ENCODE measurements at regions not wholly inside any gene's neighbourhood (a gene's known extent, or its start where the extent isn't known, plus 50 kb on each side); places are given as distances from the start of the nearest gene placed in this dataset.
A peak's percentile ranks its signal among the peaks of the same experiment; 100 is the strongest.
"Not testable (repeated sequence)": the region's sequence is repeated elsewhere in the genome, so short reads cannot be mapped to it uniquely, and the experiment has no call there.

DNA sequence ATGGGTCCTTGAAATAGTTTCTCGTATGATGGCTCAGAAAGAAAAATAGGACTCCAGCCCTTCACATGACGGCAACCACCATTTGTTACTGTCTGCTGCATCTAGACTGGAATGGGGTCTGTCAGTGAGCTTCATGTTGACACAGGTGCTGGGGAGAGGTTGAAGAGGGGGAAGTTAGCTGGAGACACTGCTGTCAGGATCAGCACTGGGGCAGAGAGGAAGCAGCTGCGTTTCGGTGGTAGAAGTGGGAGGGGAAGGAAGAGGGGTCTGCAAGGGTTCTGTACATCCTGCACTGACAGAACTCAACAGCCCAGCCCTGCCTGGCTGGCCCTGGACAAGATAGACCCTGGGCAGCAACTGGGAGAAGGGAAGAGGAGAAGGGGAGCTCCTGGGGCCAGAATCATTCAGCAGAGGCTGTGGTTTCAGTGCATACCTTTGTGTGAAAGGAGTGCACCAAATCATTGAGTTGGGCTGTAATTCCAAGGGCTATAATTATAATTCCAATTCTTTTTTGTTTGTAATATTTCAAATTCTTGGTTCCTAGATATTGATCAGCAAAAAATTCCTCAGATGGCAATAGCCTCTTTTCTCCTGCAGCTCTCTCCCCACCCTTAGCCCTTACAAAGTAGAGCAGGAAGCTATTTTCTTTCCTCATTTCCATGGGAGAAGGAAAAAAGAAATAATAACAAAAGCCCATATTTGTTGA lies 119.4 kb upstream of the C1GALT1C1 start:
- Mint-ChIP-seq H3K4me1 (peaks cover 16 to 54% (median 31%) of the 10 kb centered on the region in 4 donors), H3K27me3 (no peaks in the 10 kb centered on the region), H3K27ac (peak overlapping the region in 4 of 10 donors; percentile 16 to 82 (median 75)), H3K36me3 (no peaks in the 10 kb centered on the region), H3K9me3 (peaks cover 0 to 2% (median 0%) of the 10 kb centered on the region in 9 donors), H3K4me3 (peak overlapping the region in 6 of 10 donors; percentile 8 to 68 (median 50))
- POLR2A ChIA-PET: no interaction called here
- ATAC-seq (peak; percentile 42 to 57), DNase-seq (peak in 1 of 10 donors; percentile 6)

- Mint-ChIP-seq H3K4me3 (no peak overlapping the region), H3K36me3 (no peaks in the 10 kb centered on the region), H3K9me3 (peaks cover 0 to 2% (median 0%) of the 10 kb centered on the region in 9 donors), H3K27ac (no peak overlapping the region), H3K27me3 (no peaks in the 10 kb centered on the region), H3K4me1 (peaks cover 6 to 29% (median 9%) of the 10 kb centered on the region in 4 donors)
- POLR2A ChIA-PET: no interaction called here
- no peak for ATAC-seq
- DNase-seq: no peak
Measured at GRCh38 chrX:120746153-120746552, 116.3 kb upstream of the C1GALT1C1 start.

DNA sequence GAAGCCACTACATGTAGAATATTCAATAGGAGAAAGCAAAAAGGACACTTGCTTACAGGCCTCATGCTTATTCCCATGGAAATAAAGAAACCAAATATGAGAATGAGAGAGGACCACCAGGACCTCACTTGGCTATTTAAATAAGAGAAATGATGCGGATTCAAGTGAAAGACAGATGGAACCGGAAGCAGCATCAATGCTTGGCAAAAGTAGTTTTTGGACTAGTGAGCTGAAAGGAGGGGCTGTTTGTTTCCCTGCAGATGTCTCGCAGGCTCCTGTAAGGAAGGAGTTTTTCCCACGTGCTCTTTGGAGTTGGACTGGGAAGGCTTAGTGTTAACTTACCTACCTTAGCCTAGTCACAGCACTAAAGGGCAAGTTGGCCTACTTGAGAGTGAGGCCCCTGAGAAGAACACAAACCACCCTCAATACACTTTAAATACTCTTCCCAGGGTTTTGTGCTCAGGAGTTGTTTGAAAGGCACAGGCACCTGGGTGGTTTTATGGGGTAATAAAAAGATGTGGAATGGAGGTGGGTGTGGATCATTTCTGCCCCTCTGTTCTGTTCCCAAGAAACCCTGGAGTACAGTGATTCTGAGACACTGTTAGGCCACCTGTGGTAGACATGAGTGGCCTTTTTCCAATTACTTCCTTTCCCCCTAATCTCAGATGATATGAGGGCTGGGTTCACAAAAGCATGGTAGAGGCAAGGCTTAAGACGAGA lies 113.3 kb upstream of the C1GALT1C1 start:
- no peak for ATAC-seq
- POLR2A ChIA-PET: no interaction called here

GRCh38 chrX:120741452-120741851 lies 111.6 kb upstream of the C1GALT1C1 start:
- POLR2A ChIA-PET: no interaction called here
- H3K4me3 Mint-ChIP-seq: no peak overlapping the region
- DNase-seq (no peak), ATAC-seq (no peak)
- no peaks in the 10 kb centered on the region for H3K36me3 Mint-ChIP-seq
- H3K9me3 Mint-ChIP-seq: peaks cover 0 to 2% (median 0%) of the 10 kb centered on the region in 9 donors
- H3K27ac Mint-ChIP-seq: no peak overlapping the region
- H3K4me1 Mint-ChIP-seq: peaks cover 0 to 9% (median 5%) of the 10 kb centered on the region in 4 donors
- H3K27me3 Mint-ChIP-seq: no peaks in the 10 kb centered on the region

More for the DNA sequence above, 113.3 kb upstream of the C1GALT1C1 start:
- Mint-ChIP-seq H3K27me3 (no peaks in the 10 kb centered on the region), H3K4me3 (no peak overlapping the region), H3K36me3 (no peaks in the 10 kb centered on the region), H3K4me1 (peaks cover 0 to 9% (median 6%) of the 10 kb centered on the region in 4 donors), H3K9me3 (peaks cover 0 to 2% (median 0%) of the 10 kb centered on the region in 9 donors), H3K27ac (no peak overlapping the region)
- DNase-seq: no peak

- Mint-ChIP-seq H3K9me3 (peaks cover 0 to 2% (median 0%) of the 10 kb centered on the region in 9 donors), H3K36me3 (no peaks in the 10 kb centered on the region), H3K27me3 (no peaks in the 10 kb centered on the region), H3K4me1 (peaks cover 0 to 9% (median 3%) of the 10 kb centered on the region in 4 donors), H3K4me3 (no peak overlapping the region), H3K27ac (no peak overlapping the region)
- ATAC-seq (no peak), DNase-seq (no peak)
- POLR2A ChIA-PET: no interaction called here
Measured at GRCh38 chrX:120740072-120740471, 110.2 kb upstream of the C1GALT1C1 start.

GRCh38 chrX:120739300-120739699 lies 109.4 kb upstream of the C1GALT1C1 start:
- H3K4me3 Mint-ChIP-seq: no peak overlapping the region
- H3K36me3 Mint-ChIP-seq: no peaks in the 10 kb centered on the region
- ATAC-seq: no peak
- peaks cover 0 to 9% (median 3%) of the 10 kb centered on the region in 4 donors for H3K4me1 Mint-ChIP-seq
- DNase-seq: no peak
- no peak overlapping the region for H3K27ac Mint-ChIP-seq
- no peaks in the 10 kb centered on the region for H3K27me3 Mint-ChIP-seq
- no peaks in the 10 kb centered on the region for H3K9me3 Mint-ChIP-seq
- POLR2A ChIA-PET: no interaction called here

GRCh38 chrX:120736989-120737388 lies 107.1 kb upstream of the C1GALT1C1 start:
- POLR2A ChIA-PET: no interaction called here
- no peak overlapping the region for H3K4me3 Mint-ChIP-seq
- no peaks in the 10 kb centered on the region for H3K27me3 Mint-ChIP-seq
- DNase-seq (no peak), ATAC-seq (no peak)
- H3K27ac Mint-ChIP-seq: no peak overlapping the region
- peaks cover 0 to 4% (median 0%) of the 10 kb centered on the region in 9 donors for H3K9me3 Mint-ChIP-seq
- peaks cover 0 to 9% (median 3%) of the 10 kb centered on the region in 4 donors for H3K4me1 Mint-ChIP-seq
- peaks cover 0 to 4% (median 0%) of the 10 kb centered on the region in 3 donors for H3K36me3 Mint-ChIP-seq

DNA sequence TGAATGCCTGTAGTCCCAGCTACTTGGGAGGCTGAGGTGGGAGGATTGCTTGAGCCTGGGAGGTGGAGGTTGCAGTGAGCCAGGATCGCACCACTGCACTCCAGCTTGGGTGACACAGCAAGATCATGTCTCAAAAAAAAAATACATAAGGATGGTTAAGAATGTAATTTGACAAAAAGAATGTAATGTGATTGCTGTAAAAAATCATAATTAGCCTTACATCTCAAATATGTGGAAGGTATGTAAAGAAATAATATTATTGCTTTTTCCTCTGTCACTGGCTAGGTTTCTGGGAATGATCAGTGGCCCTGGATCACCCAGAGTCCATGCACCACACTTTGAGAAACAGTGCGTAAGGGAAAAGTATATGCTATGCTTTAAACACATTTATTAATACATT lies 106.1 kb upstream of the C1GALT1C1 start:
- no peak for ATAC-seq
- POLR2A ChIA-PET: no interaction called here
- Mint-ChIP-seq H3K27me3 (no peaks in the 10 kb centered on the region), H3K9me3 (peaks cover 0 to 4% (median 0%) of the 10 kb centered on the region in 9 donors), H3K36me3 (peaks cover 0 to 4% (median 0%) of the 10 kb centered on the region in 3 donors), H3K4me3 (no peak overlapping the region), H3K27ac (no peak overlapping the region), H3K4me1 (peaks cover 0 to 9% (median 3%) of the 10 kb centered on the region in 4 donors)
- no peak for DNase-seq

GRCh38 chrX:120732879-120733278 lies 103.0 kb upstream of the C1GALT1C1 start:
- Mint-ChIP-seq H3K27ac (no peak overlapping the region), H3K4me1 (no peaks in the 10 kb centered on the region), H3K27me3 (no peaks in the 10 kb centered on the region), H3K4me3 (no peak overlapping the region), H3K9me3 (peaks cover 0 to 4% (median 0%) of the 10 kb centered on the region in 9 donors), H3K36me3 (peaks cover 0 to 4% (median 0%) of the 10 kb centered on the region in 3 donors)
- ATAC-seq (no peak), DNase-seq (no peak)
- POLR2A ChIA-PET: interaction anchor here (0.6 kb wide), 1 partner anchor 37 kb away, joined by 3 read pairs; no protein-coding TSS in a partner anchor

DNA sequence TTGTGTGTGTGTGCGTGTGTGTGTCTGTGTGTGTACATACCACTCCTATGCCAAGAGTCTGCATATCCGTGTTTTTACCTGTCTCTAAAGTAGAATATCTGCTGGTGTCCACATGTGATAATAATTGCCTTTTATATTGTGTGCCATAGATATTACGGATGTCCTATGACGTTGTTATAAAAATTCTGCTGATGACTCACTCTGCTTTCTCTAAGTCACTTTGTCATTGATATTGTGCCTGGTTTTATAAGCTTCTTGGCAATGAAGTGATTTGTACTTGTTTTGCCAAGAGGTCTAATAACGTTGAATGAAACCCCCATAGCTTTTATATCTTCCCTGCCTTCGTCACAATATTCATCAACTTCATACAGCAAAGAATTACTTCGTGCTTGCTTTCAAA lies 102.6 kb upstream of the C1GALT1C1 start:
- POLR2A ChIA-PET: no interaction called here

GRCh38 chrX:120731386-120731785 lies 101.5 kb upstream of the C1GALT1C1 start:
- Mint-ChIP-seq H3K27ac (no peak overlapping the region), H3K4me1 (peaks cover 0 to 4% (median 0%) of the 10 kb centered on the region in 4 donors), H3K27me3 (no peaks in the 10 kb centered on the region), H3K9me3 (peaks cover 0 to 4% (median 0%) of the 10 kb centered on the region in 9 donors), H3K36me3 (peaks cover 0 to 4% (median 0%) of the 10 kb centered on the region in 3 donors), H3K4me3 (no peak overlapping the region)
- ATAC-seq (no peak), DNase-seq (no peak)
- POLR2A ChIA-PET: no interaction called here

More for the DNA sequence above, 102.6 kb upstream of the C1GALT1C1 start:
- Mint-ChIP-seq H3K27me3 (no peaks in the 10 kb centered on the region), H3K4me1 (no peaks in the 10 kb centered on the region), H3K9me3 (peaks cover 0 to 4% (median 0%) of the 10 kb centered on the region in 9 donors), H3K27ac (no peak overlapping the region), H3K4me3 (no peak overlapping the region), H3K36me3 (peaks cover 0 to 4% (median 0%) of the 10 kb centered on the region in 3 donors)
- no peak for ATAC-seq
- DNase-seq: no peak

GRCh38 chrX:120729506-120730255 lies 99.8 kb upstream of the C1GALT1C1 start:
- ATAC-seq, H3K4me3 Mint-ChIP-seq, H3K9me3 Mint-ChIP-seq, H3K27ac Mint-ChIP-seq, DNase-seq, H3K36me3 Mint-ChIP-seq, H3K27me3 Mint-ChIP-seq, POLR2A ChIA-PET: not testable (repeated sequence)
- peaks cover 0 to 10% (median 0%) of the 10 kb centered on the region in 4 donors for H3K4me1 Mint-ChIP-seq
